H9 (cell line): ENCODE measurements at regions not wholly inside any gene's neighbourhood (a gene's known extent, or its start where the extent isn't known, plus 50 kb on each side); places are given as distances from the start of the nearest gene placed in this dataset.

Source experiments
- DNase-seq: peaks from one replicate; pipeline ENCODE4 v3.0.0-alpha.2; 2017
- H2AFZ ChIP-seq: one replicate; pipeline ENCODE4 v1.6.1; 2013; ENCODE audit warnings: mild to moderate bottlenecking, low read length, control low read depth, moderate library complexity
- H2AK5ac ChIP-seq: 2 replicates; pipeline ENCODE4 v1.6.1; 2013; ENCODE audit warnings: low read length, control low read depth, mixed read lengths; ENCODE audit not compliant: insufficient read length
- H2BK120ac ChIP-seq: one replicate; pipeline ENCODE4 v1.6.1; 2013; ENCODE audit warnings: low read depth, mild to moderate bottlenecking, low read length, control low read depth, inconsistent platforms; ENCODE audit not compliant: poor library complexity, severe bottlenecking
- H2BK12ac ChIP-seq: 2 replicates; pipeline ENCODE4 v1.6.1; 2013; ENCODE audit warnings: low read length, control low read depth, mixed read lengths, low read depth; ENCODE audit not compliant: insufficient read length
- H2BK15ac ChIP-seq: 2 replicates; pipeline ENCODE4 v1.6.1; 2013; ENCODE audit warnings: low read depth, low read length, control low read depth
- H2BK20ac ChIP-seq: one replicate; pipeline ENCODE4 v1.6.1; 2013; ENCODE audit warnings: low read depth, mild to moderate bottlenecking, low read length, control low read depth, inconsistent platforms; ENCODE audit not compliant: poor library complexity, severe bottlenecking
- H2BK5ac ChIP-seq: 2 replicates; pipeline ENCODE4 v1.6.1; 2013; ENCODE audit warnings: low read length, control low read depth, mixed read lengths; ENCODE audit not compliant: insufficient read length
- H3K14ac ChIP-seq: 2 replicates; pipeline ENCODE4 v1.6.1; 2013; ENCODE audit warnings: low read length, control low read depth; ENCODE audit not compliant: insufficient read depth
- H3K18ac ChIP-seq: 2 replicates; pipeline ENCODE4 v1.6.1; 2013; ENCODE audit warnings: low read depth, mild to moderate bottlenecking, mixed read lengths, low read length, control low read depth; ENCODE audit not compliant: insufficient read length
- H3K23ac ChIP-seq: 2 replicates; pipeline ENCODE4 v1.6.1; 2013; ENCODE audit warnings: low read length, control low read depth, mixed read lengths, low read depth; ENCODE audit not compliant: insufficient read length
- H3K23me2 ChIP-seq: 2 replicates; pipeline ENCODE4 v1.6.1; 2013; ENCODE audit warnings: low read depth, mild to moderate bottlenecking, mixed read lengths, low read length, control low read depth; ENCODE audit not compliant: insufficient read length, poor library complexity, severe bottlenecking
- H3K27ac ChIP-seq: 2 replicates; pipeline ENCODE4 v1.5.1; 2013; ENCODE audit warnings: low read length, control low read depth, mixed read lengths, low read depth; ENCODE audit not compliant: insufficient read length
- H3K27me3 ChIP-seq: 2 replicates; pipeline ENCODE4 v1.6.1; 2013; ENCODE audit warnings: low read length, control low read depth, inconsistent platforms; ENCODE audit not compliant: insufficient read depth
- H3K4ac ChIP-seq: 2 replicates; pipeline ENCODE4 v1.6.1; 2013; ENCODE audit warnings: low read depth, mild to moderate bottlenecking, control low read depth, inconsistent platforms, low read length, moderate library complexity
- H3K4me1 ChIP-seq: 2 replicates; pipeline ENCODE4 v1.6.1; 2013; ENCODE audit warnings: low read length, control low read depth, inconsistent platforms; ENCODE audit not compliant: insufficient read depth
- H3K4me2 ChIP-seq: 2 replicates; pipeline ENCODE4 v1.6.1; 2013; ENCODE audit warnings: low read length, control low read depth, mixed read lengths; ENCODE audit not compliant: insufficient read length, insufficient read depth
- H3K56ac ChIP-seq: 2 replicates; pipeline ENCODE4 v1.6.1; 2013; ENCODE audit warnings: low read depth, mild to moderate bottlenecking, mixed read lengths, low read length, control low read depth; ENCODE audit not compliant: insufficient read length
- H3K79me1 ChIP-seq: 2 replicates; pipeline ENCODE4 v1.6.1; 2013; ENCODE audit warnings: low read depth, mild to moderate bottlenecking, moderate library complexity, low read length, control low read depth, inconsistent platforms; ENCODE audit not compliant: insufficient read depth, poor library complexity, severe bottlenecking
- H3K79me2 ChIP-seq: 2 replicates; pipeline ENCODE4 v1.6.1; 2013; ENCODE audit warnings: low read length, control low read depth, inconsistent platforms; ENCODE audit not compliant: insufficient read depth
- H3K9ac ChIP-seq: 2 replicates; pipeline ENCODE4 v1.6.1; 2013; ENCODE audit warnings: low read length, control low read depth, mixed read lengths; ENCODE audit not compliant: insufficient read length; ENCODE audit errors: extremely low read depth
- H3K9me3 ChIP-seq: one replicate; pipeline ENCODE4 v1.6.1; 2013; ENCODE audit warnings: low read depth, low read length, inconsistent platforms; ENCODE audit not compliant: control insufficient read depth
- H3T11ph ChIP-seq: one replicate; pipeline ENCODE4 v1.6.1; 2013; ENCODE audit warnings: mild to moderate bottlenecking, low read length, control low read depth, inconsistent platforms
- H4K20me1 ChIP-seq: one replicate; pipeline ENCODE4 v1.6.1; 2013; ENCODE audit not compliant: control insufficient read depth, insufficient read length, insufficient read depth
- H4K5ac ChIP-seq: 2 replicates; pipeline ENCODE4 v1.6.1; 2013; ENCODE audit warnings: low read depth, mild to moderate bottlenecking, mixed read lengths, low read length, control low read depth; ENCODE audit not compliant: insufficient read length
- H4K8ac ChIP-seq: replicated peaks from 2 replicates; pipeline ENCODE4 v1.6.1; 2013; ENCODE audit warnings: low read length, control low read depth, mixed read lengths, low read depth; ENCODE audit not compliant: insufficient read length
- H4K91ac ChIP-seq: 2 replicates; pipeline ENCODE4 v1.6.1; 2013; ENCODE audit warnings: low read depth, mild to moderate bottlenecking, moderate library complexity, mixed read lengths, low read length, control low read depth; ENCODE audit not compliant: insufficient read length
- H3K27ac Mint-ChIP-seq, 3 experiments: 2 replicates in 2 of 3; 3 replicates in 1 of 3; pipeline ENCODE4 v1.8.0; 2020 to 2021; ENCODE audit warnings: mixed read lengths in 3 of 3, mild to moderate bottlenecking in 1 of 3, moderate library complexity in 1 of 3
- H3K27me3 Mint-ChIP-seq: 2 replicates; pipeline ENCODE4 v1.8.0; 2021; ENCODE audit warnings: low read depth, mild to moderate bottlenecking, moderate library complexity, mixed read lengths
- H3K36me3 Mint-ChIP-seq, 3 experiments: 2 replicates in 2 of 3; 3 replicates in 1 of 3; pipeline ENCODE4 v1.8.0; 2020 to 2021; ENCODE audit warnings: low read depth in 3 of 3, mixed read lengths in 3 of 3; ENCODE audit not compliant: insufficient read depth in 1 of 3
- H3K4me1 Mint-ChIP-seq, 2 experiments: 2 replicates each; pipeline ENCODE4 v1.8.0; 2020; ENCODE audit warnings: mixed read lengths in 2 of 2
- H3K4me3 Mint-ChIP-seq, 2 experiments: 2 replicates in 1 of 2; 3 replicates in 1 of 2; pipeline ENCODE4 v1.8.0; 2020 to 2021; ENCODE audit warnings: mild to moderate bottlenecking in 2 of 2, mixed read lengths in 2 of 2, moderate library complexity in 1 of 2
- H3K9me3 Mint-ChIP-seq, 2 experiments: 2 replicates in 1 of 2; 3 replicates in 1 of 2; pipeline ENCODE4 v1.8.0; 2020; ENCODE audit warnings: mild to moderate bottlenecking in 2 of 2, mixed read lengths in 2 of 2, moderate library complexity in 1 of 2
- CTCF ChIP-seq: fragments of 200-600 bp; sonication (generic); conservative IDR thresholded peaks from 3 replicates; pipeline ENCODE4 v1.8.0; 2021; ENCODE audit warnings: antibody characterized with exemption, mild to moderate bottlenecking
- WGBS: extraction: QIAGEN DNeasy Blood & Tissue Kit; methylation state at CpG from one replicate; pipeline ENCODE4 v1.1.7; 2013; ENCODE audit warnings: missing lambda C conversion rate, low lambda C conversion rate, mixed read lengths; ENCODE audit not compliant: insufficient read length; ENCODE audit errors: extremely low coverage; 5-methylcytosine and 5-hydroxymethylcytosine counted together

DNA sequence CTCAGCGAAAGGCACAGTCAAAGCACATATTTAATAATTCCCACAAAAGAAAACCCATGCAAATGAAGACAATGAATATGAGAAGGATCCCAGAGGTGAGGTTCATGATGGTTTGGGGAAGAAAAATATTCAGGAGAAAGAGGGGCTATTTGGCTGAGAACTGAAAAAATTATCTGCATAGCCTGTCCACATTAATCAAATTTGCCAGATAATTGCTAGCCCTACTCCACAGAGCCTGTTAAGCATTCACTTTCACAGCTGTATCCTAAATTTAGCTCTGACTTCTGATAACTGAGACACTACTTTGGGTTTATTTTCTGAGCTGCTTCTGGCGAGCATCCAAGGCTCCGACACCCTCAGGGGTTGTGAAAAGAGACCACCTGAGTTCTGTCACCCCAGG is 176.2 kb downstream of the HERPUD2 start:
- Histone ChIP-seq H3K18ac (no peak overlapping the region), H2BK20ac (no peak overlapping the region), H3K79me2 (no peaks in the 10 kb centered on the region), H4K8ac (no peak overlapping the region), H3K79me1 (no peaks in the 10 kb centered on the region), H2BK15ac (no peak overlapping the region), H3K23me2 (no peaks in the 10 kb centered on the region), H4K91ac (no peak overlapping the region), H3T11ph (no peak overlapping the region), H2AK5ac (no peak overlapping the region), H4K20me1 (no peaks in the 10 kb centered on the region), H2BK12ac (no peak overlapping the region), H4K5ac (no peak overlapping the region), H3K23ac (no peak overlapping the region), H3K4ac (no peak overlapping the region), H3K4me2 (no peak overlapping the region), H3K27me3 (no peaks in the 10 kb centered on the region), H2AFZ (no peak overlapping the region), H3K14ac (no peak overlapping the region), H3K9ac (no peak overlapping the region), H3K27ac (no peak overlapping the region), H3K9me3 (no peaks in the 10 kb centered on the region), H3K56ac (no peak overlapping the region), H2BK5ac (no peak overlapping the region), H2BK120ac (no peak overlapping the region), H3K4me1 (no peaks in the 10 kb centered on the region)
- Mint-ChIP-seq H3K9me3 (no peaks in the 10 kb centered on the region), H3K36me3 (no peaks in the 10 kb centered on the region), H3K27ac (no peak overlapping the region), H3K4me1 (0 out of 4 replicates have a peak, but pooled peaks cover 0 to 2% of the 10 kb centered on the region in 2 experiments), H3K27me3 (peaks cover 22% of the 10 kb centered on the region), H3K4me3 (no peak overlapping the region)
- DNase-seq, result no peak
- TF ChIP-seq CTCF, result no peak
- no CpG with 5 or more reads among the region's 3 CpGs for WGBS
